ENCODE measurements at regions not wholly inside any gene's neighbourhood (a gene's known extent, or its start where the extent isn't known, plus 50 kb on each side); places are given as distances from the start of the nearest gene placed in this dataset.

GRCh38 chr14:97838986-97839385, 1041.8 kb downstream of the VRK1 start:
- no peak for DNase-seq

DNA sequence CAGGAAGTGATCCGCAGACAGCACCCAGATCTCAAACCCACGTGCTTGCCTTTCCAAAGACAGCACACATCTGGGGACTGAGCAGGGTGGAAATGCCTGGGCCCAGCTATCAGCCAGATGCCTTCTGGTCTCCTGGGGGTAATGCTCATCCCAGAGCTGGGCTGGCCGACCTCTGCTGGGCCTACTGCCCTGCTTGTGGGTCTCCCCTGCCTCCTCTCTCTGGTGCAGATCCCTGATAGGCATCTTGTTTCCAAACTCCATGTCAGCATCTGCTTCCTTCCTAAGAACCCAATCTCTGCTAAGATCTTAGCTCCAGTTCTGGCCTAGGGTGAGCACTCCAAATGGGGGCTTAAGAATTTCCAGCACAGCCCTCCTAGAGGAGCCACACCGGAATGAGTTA, 1043.0 kb downstream of the VRK1 start:
- no peak for DNase-seq

DNA sequence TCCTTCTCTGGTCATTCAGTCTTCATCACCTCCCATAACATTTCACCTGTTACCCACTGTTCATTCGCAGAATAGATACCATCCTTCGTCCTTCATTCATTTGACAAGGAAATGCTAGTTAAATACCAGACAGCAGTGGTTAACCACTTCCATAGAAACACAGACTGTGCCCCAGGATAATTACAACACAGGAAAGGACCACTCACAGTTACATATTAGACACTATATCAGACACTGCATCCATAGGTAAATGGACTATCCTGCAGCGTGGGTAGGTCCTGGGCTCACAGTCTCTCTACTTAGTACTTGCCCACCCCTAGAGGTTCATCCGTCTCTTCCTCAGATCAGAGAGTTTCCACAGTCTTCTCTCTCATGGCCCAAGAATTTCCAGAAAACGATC, 1044.6 kb downstream of the VRK1 start:
- DNase-seq: no peak

DNA sequence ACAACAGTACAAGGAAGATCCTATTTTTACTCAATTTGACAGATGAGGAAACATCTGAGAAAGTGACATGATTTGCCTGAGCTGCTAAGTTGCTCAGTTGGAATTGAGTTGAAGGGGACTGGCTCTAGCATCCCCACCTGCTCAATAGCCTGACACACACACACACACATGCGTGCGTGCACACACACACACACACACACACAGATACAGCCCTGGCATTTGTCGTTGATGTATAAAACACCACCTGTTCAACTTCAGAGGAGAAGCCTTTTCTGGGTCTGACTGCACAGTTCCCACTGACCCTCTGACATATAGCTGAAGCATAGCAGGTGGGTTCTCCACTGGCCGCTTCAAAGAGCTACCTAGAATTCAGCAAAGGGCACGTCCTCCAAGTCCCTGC, 1045.9 kb downstream of the VRK1 start:
- DNase-seq: no peak

DNA sequence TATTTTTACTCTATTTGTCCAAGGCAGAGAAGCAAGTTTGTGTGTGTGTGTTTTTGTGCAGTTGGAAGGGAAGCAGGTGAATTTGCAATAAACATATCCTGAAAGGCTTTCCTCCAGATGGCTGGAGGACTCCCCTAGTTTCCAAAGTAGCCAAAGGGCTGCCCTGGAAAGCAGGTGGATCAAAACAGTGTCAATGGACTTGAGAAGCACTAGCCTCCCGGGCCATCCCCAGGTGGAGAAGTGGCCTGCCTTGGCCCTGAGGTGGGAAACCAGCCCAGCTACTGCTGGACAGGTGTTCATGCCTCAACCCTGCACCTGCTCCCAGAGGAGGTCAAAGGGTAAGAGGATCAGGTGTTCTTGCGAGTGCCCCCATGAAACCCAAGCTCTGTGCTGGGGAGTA, 1046.9 kb downstream of the VRK1 start:
- no peak for DNase-seq

DNA sequence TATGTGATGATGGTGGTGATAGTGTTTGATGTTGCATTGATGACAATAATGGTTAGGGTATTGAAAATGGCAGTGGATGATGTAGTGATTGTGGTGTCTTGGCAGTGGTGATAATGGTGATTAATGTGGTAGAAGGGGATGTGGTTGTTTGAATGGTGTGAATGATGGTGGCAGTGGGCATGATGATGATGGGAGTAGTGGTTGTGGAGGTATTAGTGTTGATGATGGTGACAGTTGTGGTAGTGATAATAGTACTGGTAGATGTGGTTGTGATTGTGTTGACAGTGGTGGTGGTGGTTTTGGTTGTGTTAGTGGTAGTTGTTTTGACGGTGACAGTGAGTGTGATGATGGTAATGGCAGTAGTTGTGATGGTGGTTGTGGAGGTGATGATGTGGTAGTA, 1049.0 kb downstream of the VRK1 start:
- no peak for DNase-seq

- DNase-seq: peak; percentile 61
Observed at GRCh38 chr14:97848317-97848980, 1051.3 kb downstream of the VRK1 start.

- peak; percentile 23 for DNase-seq
Observed at GRCh38 chr14:97850466-97850865, 1053.3 kb downstream of the VRK1 start.

- DNase-seq: no peak
Observed at GRCh38 chr14:97850886-97851285, 1053.7 kb downstream of the VRK1 start.

DNA sequence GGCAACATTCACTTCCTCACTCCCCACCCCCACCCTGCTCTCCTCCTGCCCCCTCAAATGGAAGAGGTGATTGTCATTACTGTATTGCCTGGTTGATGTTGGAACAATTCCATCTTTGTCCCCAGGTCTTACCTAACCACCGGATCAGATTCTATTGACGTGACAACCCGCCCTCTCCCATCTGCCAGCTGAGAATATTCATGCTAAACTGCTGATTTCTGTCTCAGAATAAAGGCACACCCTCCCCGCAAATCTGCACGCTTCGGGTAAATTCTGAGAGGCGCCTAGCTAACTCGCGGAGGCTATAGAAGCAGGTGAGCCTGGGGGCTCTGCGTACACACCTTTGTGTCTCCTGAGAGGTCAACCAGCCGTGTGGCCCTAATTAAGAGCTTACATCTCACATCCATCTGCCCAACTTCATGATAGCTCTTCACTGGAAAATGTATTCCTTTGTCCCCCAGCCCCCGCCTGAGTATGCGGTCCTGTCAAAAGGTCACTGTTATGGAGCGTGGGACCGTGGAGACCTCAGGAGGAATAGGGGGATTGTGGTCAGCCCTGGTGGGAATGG, 1054.3 kb downstream of the VRK1 start:
- peak; percentile 86 for DNase-seq

- DNase-seq: no peak
Observed at GRCh38 chr14:97854918-97855317, 1057.7 kb downstream of the VRK1 start.

- DNase-seq: no peak
Observed at GRCh38 chr14:97866195-97866594, 1069.0 kb downstream of the VRK1 start.

DNA sequence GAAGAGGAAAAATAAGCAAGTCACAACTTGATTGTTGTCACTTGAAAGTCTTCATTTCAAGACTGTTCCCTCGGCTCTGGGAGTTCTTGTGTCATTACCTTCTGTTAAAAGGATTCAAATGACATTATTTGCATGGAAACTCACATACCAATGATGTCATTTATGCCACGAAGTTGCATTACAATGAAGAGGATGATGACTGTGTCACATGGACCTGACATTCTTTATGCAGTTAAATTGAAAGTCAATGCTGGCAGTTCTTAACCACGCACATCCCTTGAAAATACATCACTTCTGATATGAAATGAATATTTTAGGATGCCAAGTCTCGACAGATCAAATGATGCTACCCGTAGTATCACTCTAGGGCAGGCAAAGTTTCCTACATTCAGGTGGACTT, 1069.5 kb downstream of the VRK1 start:
- DNase-seq: peak; percentile 16

DNA sequence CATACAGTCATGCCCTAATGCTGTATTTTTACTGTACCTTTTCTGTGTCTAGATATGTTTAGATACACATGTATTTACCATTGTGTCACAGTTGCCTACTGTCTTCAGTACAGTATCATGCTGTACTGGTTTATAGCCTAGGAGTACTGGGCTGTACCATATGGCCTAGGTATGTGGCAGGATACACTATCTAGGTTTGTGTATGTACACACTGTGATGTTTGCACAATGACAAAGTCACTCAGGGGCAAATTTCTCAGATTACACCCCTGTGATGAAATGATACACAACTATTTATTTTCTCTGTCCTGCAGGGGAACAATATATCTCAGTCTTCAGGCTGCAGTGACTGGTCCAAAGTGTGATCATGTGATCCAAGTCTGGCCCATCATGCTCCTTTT, 1076.1 kb downstream of the VRK1 start:
- no peak for DNase-seq

DNA sequence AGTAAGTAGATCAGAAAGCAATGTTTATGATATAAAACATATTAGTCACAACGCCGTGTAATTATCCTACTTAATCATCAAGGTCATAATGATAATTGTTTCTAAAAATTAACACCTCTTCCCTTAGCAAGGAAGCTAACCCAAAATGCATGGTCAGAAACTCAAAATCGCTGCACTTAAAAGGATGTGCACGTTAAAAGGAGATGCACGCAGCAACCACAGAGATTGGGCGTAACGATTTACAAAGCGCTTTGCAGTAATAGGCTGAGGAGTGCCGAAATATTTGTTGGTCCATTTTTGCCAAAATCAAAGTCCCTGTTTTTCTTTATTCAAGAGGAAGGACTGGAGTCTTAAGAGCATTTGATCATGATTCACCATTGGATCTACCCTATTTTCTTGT, 1077.2 kb downstream of the VRK1 start:
- no peak for DNase-seq

GRCh38 chr14:97878206-97878605, 1081.0 kb downstream of the VRK1 start:
- no peak for DNase-seq

DNA sequence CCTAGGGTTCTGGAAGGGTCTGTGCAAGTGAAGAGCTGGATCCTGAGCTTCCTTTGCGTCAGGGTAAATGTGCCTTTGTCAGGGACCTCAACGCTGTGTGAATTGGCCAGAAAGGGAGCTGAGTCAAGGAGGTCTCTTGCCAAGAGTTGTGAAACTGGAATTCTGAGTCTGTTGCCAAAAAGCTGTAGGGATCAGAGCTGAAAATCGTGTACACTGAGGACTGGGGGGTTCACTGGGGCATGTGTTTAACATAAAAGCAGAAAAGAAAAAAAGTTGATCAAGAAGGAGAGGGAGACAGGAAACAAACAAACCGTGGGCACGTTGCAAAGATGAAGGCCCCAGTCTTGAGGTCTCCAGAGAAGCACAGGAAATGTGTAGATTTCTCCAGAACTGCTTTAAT, 1081.5 kb downstream of the VRK1 start:
- no peak for DNase-seq

- DNase-seq: no peak
Observed at GRCh38 chr14:97887690-97888089, 1090.5 kb downstream of the VRK1 start.

- DNase-seq: no peak
Observed at GRCh38 chr14:97888331-97888730, 1091.1 kb downstream of the VRK1 start.

DNA sequence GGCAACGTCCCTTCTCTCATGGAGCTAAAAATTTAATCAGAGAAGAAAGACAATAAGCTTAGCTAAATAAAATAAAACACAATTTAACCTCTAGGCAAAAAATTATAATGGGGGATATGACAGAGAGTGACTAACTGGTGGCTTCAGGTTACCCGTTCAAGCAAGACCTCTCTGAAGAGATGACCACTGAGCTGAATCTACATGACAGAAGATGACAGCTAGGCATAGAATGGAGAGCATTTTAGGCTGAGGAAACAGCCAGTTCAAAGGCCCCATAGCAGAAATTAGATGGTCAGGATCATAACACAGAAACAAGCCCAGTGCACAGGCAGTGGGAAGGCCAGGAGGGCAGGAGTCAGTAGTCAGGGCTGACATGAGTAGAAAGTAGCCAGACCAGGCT, 1094.3 kb downstream of the VRK1 start:
- no peak for DNase-seq

DNA sequence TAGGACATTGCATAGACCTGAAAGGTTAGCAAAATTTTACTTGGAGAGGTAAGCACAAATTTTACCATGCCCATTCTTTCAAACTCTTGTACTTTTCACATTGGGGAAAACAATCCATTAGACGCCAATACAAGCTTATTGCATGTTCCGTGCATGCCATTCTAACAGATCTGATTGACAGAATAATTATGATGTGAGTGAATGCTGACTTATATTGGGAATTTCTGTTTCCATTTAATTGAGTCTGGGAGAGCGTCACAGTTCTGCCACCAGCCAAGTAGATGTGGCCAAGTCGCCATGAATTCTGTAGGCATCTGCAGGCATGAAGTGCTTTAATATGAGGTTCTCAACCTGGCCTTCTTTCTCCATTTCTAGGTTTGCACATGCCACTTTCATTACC, 1097.4 kb downstream of the VRK1 start:
- no peak for DNase-seq

DNA sequence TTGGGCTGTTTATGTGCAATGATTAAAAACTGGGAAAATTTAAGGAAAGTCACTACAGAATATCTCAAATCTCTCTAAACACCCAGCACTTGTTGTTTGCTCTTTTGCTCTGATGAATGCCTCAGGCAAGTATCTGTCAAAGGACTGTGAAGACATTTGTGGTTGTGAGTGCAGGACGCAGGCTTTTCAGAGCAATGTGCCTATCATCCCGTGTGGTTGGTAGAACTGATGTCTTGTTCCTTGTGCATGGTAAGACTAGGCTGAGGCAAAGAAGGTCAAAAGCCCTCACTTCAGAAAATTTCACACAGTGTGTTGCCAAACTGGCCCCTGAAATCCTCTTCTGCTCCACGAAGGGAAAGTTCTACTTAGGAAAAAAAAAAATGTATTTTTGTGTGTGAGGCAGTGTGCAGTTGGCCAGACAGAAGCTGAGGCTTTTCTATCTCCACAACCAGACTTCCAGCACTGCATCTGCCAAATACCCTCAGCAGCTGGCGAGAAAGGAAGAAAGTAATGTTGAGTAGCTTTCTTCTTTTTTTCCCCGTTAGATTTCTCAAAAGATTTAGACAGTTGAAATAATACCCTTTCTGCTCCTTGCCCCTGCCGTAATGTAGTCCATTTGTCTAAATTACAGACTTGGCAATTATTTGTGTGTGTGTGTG, 1103.1 kb downstream of the VRK1 start:
- DNase-seq: no peak

DNA sequence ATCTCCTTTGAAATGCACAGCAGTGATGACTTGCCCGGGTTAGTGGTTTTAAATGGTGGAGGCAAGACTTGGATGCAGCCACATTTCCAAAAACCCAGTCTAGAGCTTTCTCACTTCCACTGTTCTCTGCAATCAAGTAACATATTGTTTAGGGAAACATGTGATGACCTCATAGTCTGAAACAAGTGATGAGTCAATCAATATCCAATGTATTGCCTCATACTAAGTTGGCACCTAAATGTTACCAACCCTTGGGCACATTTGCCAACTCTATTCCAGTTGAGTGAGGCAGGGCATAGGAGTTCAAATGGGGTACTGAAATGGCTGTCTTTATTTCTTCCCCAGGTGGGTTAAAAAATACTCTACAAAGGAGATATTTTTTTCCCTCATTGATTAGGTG, 1105.4 kb downstream of the VRK1 start:
- DNase-seq: no peak

- no peak for DNase-seq
Observed at GRCh38 chr14:97903821-97904220, 1106.6 kb downstream of the VRK1 start.

DNA sequence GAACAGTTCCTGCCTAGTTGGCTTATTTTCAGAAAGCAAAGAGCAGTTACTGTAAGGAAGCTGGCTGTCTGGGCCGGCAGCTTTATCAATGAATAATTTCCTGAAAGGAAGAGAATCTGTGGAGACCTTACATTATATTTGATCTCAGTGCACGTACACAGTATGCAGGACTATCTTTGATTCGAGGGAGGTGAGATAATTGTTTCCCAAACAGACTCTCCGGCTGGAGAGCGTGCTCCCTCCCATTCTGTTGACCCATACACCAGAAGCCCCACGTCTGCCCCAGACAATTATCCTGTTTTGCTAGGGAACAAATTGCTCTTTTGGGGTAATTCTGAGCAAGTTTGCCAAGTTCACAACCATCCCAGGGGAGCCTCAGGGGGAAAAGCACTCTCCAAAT, 1115.0 kb downstream of the VRK1 start:
- DNase-seq: no peak
